ENCODE measurements at regions not wholly inside any gene's neighbourhood (a gene's known extent, or its start where the extent isn't known, plus 50 kb on each side); places are given as distances from the start of the nearest gene placed in this dataset.

DNA sequence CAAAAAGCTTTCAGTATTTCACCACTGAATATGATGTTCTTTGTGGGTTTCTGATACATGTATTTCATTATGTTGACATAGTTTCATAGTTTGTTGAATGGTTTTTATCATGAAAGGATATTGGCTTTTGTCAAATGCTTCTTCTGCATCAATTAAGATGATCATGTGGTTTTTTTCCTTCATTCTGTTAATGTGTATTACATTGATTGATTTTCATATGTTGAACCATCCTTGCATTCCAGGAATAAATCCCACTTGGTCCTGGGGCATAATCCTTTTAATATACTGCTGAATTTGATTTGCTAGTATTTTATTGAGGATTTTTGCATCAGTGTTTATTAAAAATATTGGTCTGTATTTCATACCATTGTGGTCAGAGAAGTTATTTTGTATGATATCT lies 70.9 kb upstream of the BHLHE23 start:
- TF ChIP-seq EP300 (IDR thresholded peaks at IDR 0.05) (no peak), POLR2AphosphoS5 (IDR thresholded peaks at IDR 0.05) (no peak)
- peaks cover 79% of the 10 kb centered on the region for H3K27me3 ChIP-seq

DNA sequence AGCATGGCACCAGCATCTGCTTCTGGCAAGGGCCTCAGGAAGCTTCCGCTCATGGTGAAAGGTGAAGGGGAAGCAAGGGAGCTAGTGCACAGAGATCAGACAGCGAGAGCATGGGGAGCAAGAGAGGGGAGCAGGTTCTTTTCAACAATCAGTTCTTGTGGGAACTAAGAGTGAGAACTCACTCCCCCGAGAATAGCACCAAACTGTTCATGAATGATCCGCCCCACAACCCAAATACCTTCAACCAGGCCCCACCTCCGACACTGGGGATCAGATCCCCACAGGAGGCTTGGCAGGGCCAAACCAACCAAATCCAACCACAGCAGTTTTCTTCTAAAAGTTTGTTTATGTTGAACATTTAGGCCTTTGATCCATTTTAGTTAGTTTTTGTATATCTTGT lies 69.7 kb upstream of the BHLHE23 start:
- no peak overlapping the region for H3K4me3 ChIP-seq
- H3K9me3 ChIP-seq, result peaks cover 0 to 62% (median 2%) of the 10 kb centered on the region in 3 donors
- H3K27ac ChIP-seq, result no peak overlapping the region
- 64 to 73% methylated on average over 2 to 5 of the region's 5 CpGs for WGBS, 2 donors (ENCODE audit: low coverage in 1 of 2)
- H3K36me3 ChIP-seq, result no peaks in the 10 kb centered on the region
- TF ChIP-seq EP300 (IDR thresholded peaks at IDR 0.05) (no peak), POLR2AphosphoS5 (IDR thresholded peaks at IDR 0.05) (no peak), POLR2A (IDR thresholded peaks at IDR 0.05) (no peak)
- TF ChIP-seq, protein P1, sequence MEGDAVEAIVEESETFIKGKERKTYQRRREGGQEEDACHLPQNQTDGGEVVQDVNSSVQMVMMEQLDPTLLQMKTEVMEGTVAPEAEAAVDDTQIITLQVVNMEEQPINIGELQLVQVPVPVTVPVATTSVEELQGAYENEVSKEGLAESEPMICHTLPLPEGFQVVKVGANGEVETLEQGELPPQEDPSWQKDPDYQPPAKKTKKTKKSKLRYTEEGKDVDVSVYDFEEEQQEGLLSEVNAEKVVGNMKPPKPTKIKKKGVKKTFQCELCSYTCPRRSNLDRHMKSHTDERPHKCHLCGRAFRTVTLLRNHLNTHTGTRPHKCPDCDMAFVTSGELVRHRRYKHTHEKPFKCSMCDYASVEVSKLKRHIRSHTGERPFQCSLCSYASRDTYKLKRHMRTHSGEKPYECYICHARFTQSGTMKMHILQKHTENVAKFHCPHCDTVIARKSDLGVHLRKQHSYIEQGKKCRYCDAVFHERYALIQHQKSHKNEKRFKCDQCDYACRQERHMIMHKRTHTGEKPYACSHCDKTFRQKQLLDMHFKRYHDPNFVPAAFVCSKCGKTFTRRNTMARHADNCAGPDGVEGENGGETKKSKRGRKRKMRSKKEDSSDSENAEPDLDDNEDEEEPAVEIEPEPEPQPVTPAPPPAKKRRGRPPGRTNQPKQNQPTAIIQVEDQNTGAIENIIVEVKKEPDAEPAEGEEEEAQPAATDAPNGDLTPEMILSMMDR (IDR thresholded peaks at IDR 0.05), result no peak
- H3K27me3 ChIP-seq, result peaks cover 79% of the 10 kb centered on the region
- peaks cover 0 to 10% (median 0%) of the 10 kb centered on the region in 3 donors for H3K4me1 ChIP-seq
- no peak for ATAC-seq

More for the DNA sequence above, 70.9 kb upstream of the BHLHE23 start:
- ATAC-seq, result no peak
- no peaks in the 10 kb centered on the region for H3K4me1 ChIP-seq
- H3K36me3 ChIP-seq, result no peaks in the 10 kb centered on the region
- peaks cover 0 to 62% (median 2%) of the 10 kb centered on the region in 3 donors for H3K9me3 ChIP-seq
- H3K27ac ChIP-seq, result no peak overlapping the region
- H3K4me3 ChIP-seq, result no peak overlapping the region

DNA sequence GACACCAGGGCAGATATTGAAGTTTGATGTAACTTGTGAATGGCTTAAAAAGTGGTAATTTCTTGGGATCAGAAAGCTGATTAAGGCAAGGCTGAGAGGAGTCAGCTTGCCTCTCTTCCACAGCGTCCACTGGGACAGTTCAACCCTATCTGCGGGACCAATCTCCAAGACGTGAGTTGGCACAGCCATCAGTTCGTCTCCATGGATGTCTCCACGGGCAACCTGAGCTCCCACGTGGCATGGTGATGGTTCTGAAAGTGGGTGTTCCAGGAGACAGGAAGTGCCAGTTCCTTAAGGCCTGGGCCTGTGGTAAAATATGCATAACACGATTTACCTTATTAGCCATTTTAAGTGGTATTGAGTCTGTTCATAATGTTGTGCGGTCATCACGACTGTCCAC lies 67.9 kb upstream of the BHLHE23 start:
- TF ChIP-seq, protein P1 (IDR thresholded peaks at IDR 0.05), result no peak
- TF ChIP-seq POLR2AphosphoS5 (IDR thresholded peaks at IDR 0.05) (no peak), POLR2A (IDR thresholded peaks at IDR 0.05) (no peak), EP300 (IDR thresholded peaks at IDR 0.05) (no peak)
- Histone ChIP-seq H3K9me3 (peaks cover 0 to 47% (median 2%) of the 10 kb centered on the region in 3 donors), H3K4me1 (peaks cover 0 to 13% (median 0%) of the 10 kb centered on the region in 3 donors), H3K4me3 (no peak overlapping the region), H3K27me3 (peaks cover 79% of the 10 kb centered on the region), H3K36me3 (no peaks in the 10 kb centered on the region), H3K27ac (no peak overlapping the region)
- 57 to 67% methylated on average over 8 to 9 of the region's 9 CpGs for WGBS, 2 donors (ENCODE audit: low coverage in 1 of 2)
- no peak for ATAC-seq

DNA sequence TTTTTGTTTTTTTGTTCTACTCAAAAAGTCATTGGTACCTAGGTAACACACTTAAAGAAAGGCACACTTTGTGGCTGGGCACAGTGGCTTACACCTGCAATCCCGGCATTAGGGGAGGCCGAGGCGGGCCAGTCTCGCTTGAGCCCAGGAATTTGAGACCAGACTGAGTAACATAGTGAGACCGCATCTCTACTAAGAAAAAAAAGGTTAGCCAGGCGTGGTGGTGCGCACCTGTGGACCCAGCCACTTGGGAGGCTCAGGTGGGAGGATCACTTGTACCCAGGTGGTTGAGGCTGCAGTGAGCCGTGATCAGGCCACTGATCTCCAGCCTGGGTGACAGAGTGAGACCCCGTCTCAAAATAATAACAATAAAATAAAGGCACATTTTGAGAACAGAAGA lies 67.4 kb upstream of the BHLHE23 start:
- Histone ChIP-seq H3K4me1 (peaks cover 0 to 16% (median 0%) of the 10 kb centered on the region in 3 donors), H3K27me3 (peaks cover 80% of the 10 kb centered on the region), H3K4me3 (no peak overlapping the region), H3K27ac (no peak overlapping the region), H3K9me3 (peaks cover 0 to 42% (median 2%) of the 10 kb centered on the region in 3 donors), H3K36me3 (no peaks in the 10 kb centered on the region)
- no peak for ATAC-seq
- WGBS, 2 donors (ENCODE audit: low coverage in 1 of 2), result 63 to 87% methylated on average over 3 to 7 of the region's 9 CpGs
- no peak for TF ChIP-seq POLR2A (IDR thresholded peaks at IDR 0.05)
- TF ChIP-seq, protein P1 (IDR thresholded peaks at IDR 0.05), result no peak
- TF ChIP-seq EP300 (IDR thresholded peaks at IDR 0.05), result no peak
- no peak for TF ChIP-seq POLR2AphosphoS5 (IDR thresholded peaks at IDR 0.05)

DNA sequence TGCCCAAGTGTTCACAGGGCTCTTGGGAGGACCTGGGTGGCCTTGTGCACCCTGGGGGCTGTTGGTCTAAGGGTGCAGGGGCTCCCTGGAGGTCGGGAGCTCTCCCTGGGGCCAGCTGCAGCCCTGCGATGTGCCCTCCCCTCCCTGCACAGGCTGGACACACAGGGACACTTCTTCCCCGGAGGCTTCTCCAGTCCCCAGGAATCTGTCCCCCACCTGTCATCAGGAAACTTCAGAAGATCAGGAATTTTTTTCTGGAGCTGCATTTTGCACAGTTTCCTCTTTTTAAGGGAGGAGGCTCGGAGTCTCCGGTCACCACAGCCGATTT lies 66.9 kb upstream of the BHLHE23 start:
- TF ChIP-seq POLR2A (IDR thresholded peaks at IDR 0.05), result no peak
- Histone ChIP-seq H3K4me1 (peaks cover 0 to 16% (median 0%) of the 10 kb centered on the region in 3 donors), H3K27me3 (peaks cover 84% of the 10 kb centered on the region), H3K4me3 (no peak overlapping the region), H3K27ac (no peak overlapping the region), H3K9me3 (peaks cover 0 to 38% (median 2%) of the 10 kb centered on the region in 3 donors), H3K36me3 (no peaks in the 10 kb centered on the region)
- no peak for ATAC-seq
- WGBS, 2 donors (ENCODE audit: low coverage in 1 of 2), result 55 to 59% methylated on average over 3 to 4 of the region's 6 CpGs

DNA sequence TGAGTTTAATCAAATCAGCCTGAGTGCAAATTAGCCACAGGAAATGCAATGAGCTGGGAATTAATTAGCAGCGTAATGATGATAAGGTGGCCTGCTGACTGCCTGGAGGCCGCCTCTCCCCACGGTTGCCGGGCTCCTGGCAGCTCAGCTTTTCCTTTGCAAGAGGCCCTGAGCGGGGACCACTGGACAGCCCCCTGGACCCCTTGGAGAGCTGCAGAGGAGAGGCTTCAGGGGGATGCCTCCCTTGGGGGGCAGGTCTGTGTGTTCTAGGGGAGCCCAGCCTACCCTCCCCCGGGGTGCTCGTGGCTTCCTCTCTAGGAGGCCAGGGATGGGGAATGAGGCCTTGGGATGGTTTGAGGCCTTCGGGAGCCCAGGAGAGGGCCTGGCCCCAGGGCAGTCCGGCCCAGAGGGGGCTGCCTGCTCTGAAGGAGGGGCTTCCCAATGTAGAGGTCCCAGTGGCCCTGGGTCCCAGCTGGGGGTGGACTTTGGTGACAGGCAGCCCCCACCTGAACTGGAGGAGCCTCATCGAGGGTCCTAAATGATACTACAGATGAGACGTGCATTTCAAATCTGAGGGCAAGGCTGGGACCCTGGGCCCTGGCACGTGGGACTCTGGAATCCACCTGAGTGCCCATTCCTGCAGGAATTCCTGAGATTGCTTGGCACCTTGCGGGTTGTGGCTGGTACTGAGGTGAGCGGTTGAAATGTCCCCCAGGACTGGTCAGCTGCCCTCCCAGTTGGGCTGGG lies 66.4 kb upstream of the BHLHE23 start:
- 14% methylated on average over 5 of the region's 14 CpGs; no CpG with 5 or more reads in 1 of the 2 donors for WGBS, 2 donors (ENCODE audit: low coverage in 1 of 2)
- Histone ChIP-seq H3K36me3 (no peaks in the 10 kb centered on the region), H3K27ac (no peak overlapping the region), H3K4me1 (peaks cover 0 to 16% (median 0%) of the 10 kb centered on the region in 3 donors), H3K9me3 (peaks cover 0 to 32% (median 0%) of the 10 kb centered on the region in 3 donors), H3K27me3 (peaks cover 90% of the 10 kb centered on the region), H3K4me3 (no peak overlapping the region)
- ATAC-seq, result no peak
- TF ChIP-seq, protein P1 (IDR thresholded peaks at IDR 0.05), result no peak
